GM23338 (cell line): ENCODE measurements at regions not wholly inside any gene's neighbourhood (a gene's known extent, or its start where the extent isn't known, plus 50 kb on each side); places are given as distances from the start of the nearest gene placed in this dataset.

Experiments used
- CTCF ChIP-seq, 2 experiments: fragments of 200-600 bp in 1 of 2; sonication (generic) in 1 of 2; conservative IDR thresholded peaks; 2 replicates each; pipeline versions ENCODE4 v1.5.1 to v1.6.1; 2016 to 2017; ENCODE audit warnings: antibody characterized with exemption in 2 of 2, low read depth in 2 of 2, mild to moderate bottlenecking in 2 of 2, moderate library complexity in 1 of 2
- EZH2phosphoT487 ChIP-seq: fragments of 200-600 bp; sonication (generic); IDR thresholded peaks from one replicate; pipeline ENCODE4 v1.8.1; 2018; ENCODE audit warnings: antibody characterized with exemption; ENCODE audit not compliant: unreplicated experiment
- REST ChIP-seq: IDR thresholded peaks from one replicate; pipeline ENCODE4 v1.6.1; 2018; ENCODE audit warnings: antibody characterized with exemption; ENCODE audit not compliant: unreplicated experiment

- TF ChIP-seq REST (no peak), CTCF (conservative IDR thresholded peaks at IDR 0.05; ENCODE audit: low read depth in 2 of 2) (no peak), EZH2phosphoT487 (no peak)
Observed at GRCh38 chr11:82003671-82004515, 729.8 kb downstream of the FAM181B start.
